H9 (cell line): ENCODE measurements at regions not wholly inside any gene's neighbourhood (a gene's known extent, or its start where the extent isn't known, plus 50 kb on each side); places are given as distances from the start of the nearest gene placed in this dataset.

Experiments
- DNase-seq: peaks from one replicate; pipeline ENCODE4 v3.0.0-alpha.2; 2017
- H2AFZ ChIP-seq: one replicate; pipeline ENCODE4 v1.6.1; 2013; ENCODE audit warnings: mild to moderate bottlenecking, low read length, control low read depth, moderate library complexity
- H2AK5ac ChIP-seq: 2 replicates; pipeline ENCODE4 v1.6.1; 2013; ENCODE audit warnings: low read length, control low read depth, mixed read lengths; ENCODE audit not compliant: insufficient read length
- H2BK120ac ChIP-seq: one replicate; pipeline ENCODE4 v1.6.1; 2013; ENCODE audit warnings: low read depth, mild to moderate bottlenecking, low read length, control low read depth, inconsistent platforms; ENCODE audit not compliant: poor library complexity, severe bottlenecking
- H2BK12ac ChIP-seq: 2 replicates; pipeline ENCODE4 v1.6.1; 2013; ENCODE audit warnings: low read length, control low read depth, mixed read lengths, low read depth; ENCODE audit not compliant: insufficient read length
- H2BK15ac ChIP-seq: 2 replicates; pipeline ENCODE4 v1.6.1; 2013; ENCODE audit warnings: low read depth, low read length, control low read depth
- H2BK20ac ChIP-seq: one replicate; pipeline ENCODE4 v1.6.1; 2013; ENCODE audit warnings: low read depth, mild to moderate bottlenecking, low read length, control low read depth, inconsistent platforms; ENCODE audit not compliant: poor library complexity, severe bottlenecking
- H2BK5ac ChIP-seq: 2 replicates; pipeline ENCODE4 v1.6.1; 2013; ENCODE audit warnings: low read length, control low read depth, mixed read lengths; ENCODE audit not compliant: insufficient read length
- H3K14ac ChIP-seq: 2 replicates; pipeline ENCODE4 v1.6.1; 2013; ENCODE audit warnings: low read length, control low read depth; ENCODE audit not compliant: insufficient read depth
- H3K18ac ChIP-seq: 2 replicates; pipeline ENCODE4 v1.6.1; 2013; ENCODE audit warnings: low read depth, mild to moderate bottlenecking, mixed read lengths, low read length, control low read depth; ENCODE audit not compliant: insufficient read length
- H3K23ac ChIP-seq: 2 replicates; pipeline ENCODE4 v1.6.1; 2013; ENCODE audit warnings: low read length, control low read depth, mixed read lengths, low read depth; ENCODE audit not compliant: insufficient read length
- H3K23me2 ChIP-seq: 2 replicates; pipeline ENCODE4 v1.6.1; 2013; ENCODE audit warnings: low read depth, mild to moderate bottlenecking, mixed read lengths, low read length, control low read depth; ENCODE audit not compliant: insufficient read length, poor library complexity, severe bottlenecking
- H3K27ac ChIP-seq: 2 replicates; pipeline ENCODE4 v1.5.1; 2013; ENCODE audit warnings: low read length, control low read depth, mixed read lengths, low read depth; ENCODE audit not compliant: insufficient read length
- H3K27me3 ChIP-seq: 2 replicates; pipeline ENCODE4 v1.6.1; 2013; ENCODE audit warnings: low read length, control low read depth, inconsistent platforms; ENCODE audit not compliant: insufficient read depth
- H3K4ac ChIP-seq: 2 replicates; pipeline ENCODE4 v1.6.1; 2013; ENCODE audit warnings: low read depth, mild to moderate bottlenecking, control low read depth, inconsistent platforms, low read length, moderate library complexity
- H3K4me1 ChIP-seq: 2 replicates; pipeline ENCODE4 v1.6.1; 2013; ENCODE audit warnings: low read length, control low read depth, inconsistent platforms; ENCODE audit not compliant: insufficient read depth
- H3K4me2 ChIP-seq: 2 replicates; pipeline ENCODE4 v1.6.1; 2013; ENCODE audit warnings: low read length, control low read depth, mixed read lengths; ENCODE audit not compliant: insufficient read length, insufficient read depth
- H3K56ac ChIP-seq: 2 replicates; pipeline ENCODE4 v1.6.1; 2013; ENCODE audit warnings: low read depth, mild to moderate bottlenecking, mixed read lengths, low read length, control low read depth; ENCODE audit not compliant: insufficient read length
- H3K79me1 ChIP-seq: 2 replicates; pipeline ENCODE4 v1.6.1; 2013; ENCODE audit warnings: low read depth, mild to moderate bottlenecking, moderate library complexity, low read length, control low read depth, inconsistent platforms; ENCODE audit not compliant: insufficient read depth, poor library complexity, severe bottlenecking
- H3K79me2 ChIP-seq: 2 replicates; pipeline ENCODE4 v1.6.1; 2013; ENCODE audit warnings: low read length, control low read depth, inconsistent platforms; ENCODE audit not compliant: insufficient read depth
- H3K9ac ChIP-seq: 2 replicates; pipeline ENCODE4 v1.6.1; 2013; ENCODE audit warnings: low read length, control low read depth, mixed read lengths; ENCODE audit not compliant: insufficient read length; ENCODE audit errors: extremely low read depth
- H3K9me3 ChIP-seq: one replicate; pipeline ENCODE4 v1.6.1; 2013; ENCODE audit warnings: low read depth, low read length, inconsistent platforms; ENCODE audit not compliant: control insufficient read depth
- H3T11ph ChIP-seq: one replicate; pipeline ENCODE4 v1.6.1; 2013; ENCODE audit warnings: mild to moderate bottlenecking, low read length, control low read depth, inconsistent platforms
- H4K20me1 ChIP-seq: one replicate; pipeline ENCODE4 v1.6.1; 2013; ENCODE audit not compliant: control insufficient read depth, insufficient read length, insufficient read depth
- H4K5ac ChIP-seq: 2 replicates; pipeline ENCODE4 v1.6.1; 2013; ENCODE audit warnings: low read depth, mild to moderate bottlenecking, mixed read lengths, low read length, control low read depth; ENCODE audit not compliant: insufficient read length
- H4K8ac ChIP-seq: replicated peaks from 2 replicates; pipeline ENCODE4 v1.6.1; 2013; ENCODE audit warnings: low read length, control low read depth, mixed read lengths, low read depth; ENCODE audit not compliant: insufficient read length
- H4K91ac ChIP-seq: 2 replicates; pipeline ENCODE4 v1.6.1; 2013; ENCODE audit warnings: low read depth, mild to moderate bottlenecking, moderate library complexity, mixed read lengths, low read length, control low read depth; ENCODE audit not compliant: insufficient read length
- H3K27ac Mint-ChIP-seq, 3 experiments: 2 replicates in 2 of 3; 3 replicates in 1 of 3; pipeline ENCODE4 v1.8.0; 2020 to 2021; ENCODE audit warnings: mixed read lengths in 3 of 3, mild to moderate bottlenecking in 1 of 3, moderate library complexity in 1 of 3
- H3K27me3 Mint-ChIP-seq: 2 replicates; pipeline ENCODE4 v1.8.0; 2021; ENCODE audit warnings: low read depth, mild to moderate bottlenecking, moderate library complexity, mixed read lengths
- H3K36me3 Mint-ChIP-seq, 3 experiments: 2 replicates in 2 of 3; 3 replicates in 1 of 3; pipeline ENCODE4 v1.8.0; 2020 to 2021; ENCODE audit warnings: low read depth in 3 of 3, mixed read lengths in 3 of 3; ENCODE audit not compliant: insufficient read depth in 1 of 3
- H3K4me1 Mint-ChIP-seq, 2 experiments: 2 replicates each; pipeline ENCODE4 v1.8.0; 2020; ENCODE audit warnings: mixed read lengths in 2 of 2
- H3K4me3 Mint-ChIP-seq, 2 experiments: 2 replicates in 1 of 2; 3 replicates in 1 of 2; pipeline ENCODE4 v1.8.0; 2020 to 2021; ENCODE audit warnings: mild to moderate bottlenecking in 2 of 2, mixed read lengths in 2 of 2, moderate library complexity in 1 of 2
- H3K9me3 Mint-ChIP-seq, 2 experiments: 2 replicates in 1 of 2; 3 replicates in 1 of 2; pipeline ENCODE4 v1.8.0; 2020; ENCODE audit warnings: mild to moderate bottlenecking in 2 of 2, mixed read lengths in 2 of 2, moderate library complexity in 1 of 2
- WGBS: extraction: QIAGEN DNeasy Blood & Tissue Kit; methylation state at CpG from one replicate; pipeline ENCODE4 v1.1.7; 2013; ENCODE audit warnings: missing lambda C conversion rate, low lambda C conversion rate, mixed read lengths; ENCODE audit not compliant: insufficient read length; ENCODE audit errors: extremely low coverage; 5-methylcytosine and 5-hydroxymethylcytosine counted together
- TF ChIP-seq, protein P1 (sequence below): fragments of 200-600 bp; sonication (generic); conservative IDR thresholded peaks from 3 replicates; pipeline ENCODE4 v1.8.0; 2021; ENCODE audit warnings: antibody characterized with exemption, mild to moderate bottlenecking

DNA sequence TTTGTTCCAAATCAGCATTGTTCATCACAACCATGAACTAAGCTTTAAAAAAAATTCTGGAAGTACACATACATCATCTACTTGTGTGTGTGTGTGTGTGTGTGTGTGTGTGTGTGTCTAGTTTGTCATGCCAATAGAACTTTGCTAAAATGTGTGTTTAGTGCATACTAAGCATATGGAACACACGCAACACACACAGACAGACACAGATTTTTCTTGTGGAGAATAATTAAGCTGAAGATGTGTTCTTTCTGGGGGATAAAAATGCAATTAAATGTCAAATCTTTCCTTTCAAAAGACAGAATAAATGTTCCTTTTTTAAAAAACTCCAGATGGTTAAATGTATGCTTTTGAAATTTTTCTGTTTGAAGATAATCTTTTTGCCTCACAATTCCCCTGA is 530.4 kb upstream of the INTU start:
- Histone ChIP-seq H2AK5ac (no peak overlapping the region), H3K79me1 (no peaks in the 10 kb centered on the region), H3K18ac (no peak overlapping the region), H3K4me1 (no peaks in the 10 kb centered on the region), H3T11ph (no peak overlapping the region), H3K9ac (no peak overlapping the region), H3K56ac (no peak overlapping the region), H3K4me2 (no peak overlapping the region), H3K79me2 (no peaks in the 10 kb centered on the region), H2BK120ac (no peak overlapping the region), H2BK20ac (no peak overlapping the region), H3K9me3 (no peaks in the 10 kb centered on the region), H4K8ac (no peak overlapping the region), H3K27me3 (no peaks in the 10 kb centered on the region), H2BK5ac (no peak overlapping the region), H3K4ac (no peak overlapping the region), H4K20me1 (no peaks in the 10 kb centered on the region), H4K91ac (no peak overlapping the region), H2BK15ac (no peak overlapping the region), H3K23ac (no peak overlapping the region), H3K27ac (no peak overlapping the region), H3K14ac (no peak overlapping the region), H2BK12ac (no peak overlapping the region), H4K5ac (no peak overlapping the region), H2AFZ (no peak overlapping the region), H3K23me2 (no peaks in the 10 kb centered on the region)
- Mint-ChIP-seq H3K4me1 (no peaks in the 10 kb centered on the region), H3K4me3 (no peak overlapping the region), H3K27ac (no peak overlapping the region), H3K36me3 (peaks cover 0 to 6% (median 2%) of the 10 kb centered on the region in 3 experiments; a peak in 4 of 7 replicates), H3K27me3 (no peaks in the 10 kb centered on the region; the same call in 1 of the 2 replicates), H3K9me3 (peaks cover 8 to 9% of the 10 kb centered on the region in 2 experiments; a peak in 3 of 5 replicates)
- TF ChIP-seq, protein P1, sequence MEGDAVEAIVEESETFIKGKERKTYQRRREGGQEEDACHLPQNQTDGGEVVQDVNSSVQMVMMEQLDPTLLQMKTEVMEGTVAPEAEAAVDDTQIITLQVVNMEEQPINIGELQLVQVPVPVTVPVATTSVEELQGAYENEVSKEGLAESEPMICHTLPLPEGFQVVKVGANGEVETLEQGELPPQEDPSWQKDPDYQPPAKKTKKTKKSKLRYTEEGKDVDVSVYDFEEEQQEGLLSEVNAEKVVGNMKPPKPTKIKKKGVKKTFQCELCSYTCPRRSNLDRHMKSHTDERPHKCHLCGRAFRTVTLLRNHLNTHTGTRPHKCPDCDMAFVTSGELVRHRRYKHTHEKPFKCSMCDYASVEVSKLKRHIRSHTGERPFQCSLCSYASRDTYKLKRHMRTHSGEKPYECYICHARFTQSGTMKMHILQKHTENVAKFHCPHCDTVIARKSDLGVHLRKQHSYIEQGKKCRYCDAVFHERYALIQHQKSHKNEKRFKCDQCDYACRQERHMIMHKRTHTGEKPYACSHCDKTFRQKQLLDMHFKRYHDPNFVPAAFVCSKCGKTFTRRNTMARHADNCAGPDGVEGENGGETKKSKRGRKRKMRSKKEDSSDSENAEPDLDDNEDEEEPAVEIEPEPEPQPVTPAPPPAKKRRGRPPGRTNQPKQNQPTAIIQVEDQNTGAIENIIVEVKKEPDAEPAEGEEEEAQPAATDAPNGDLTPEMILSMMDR, result no peak
- no peak for DNase-seq
- WGBS, result no CpG with 5 or more reads among the region's 1 CpG
